ENCODE measurements at regions not wholly inside any gene's neighbourhood (a gene's known extent, or its start where the extent isn't known, plus 50 kb on each side); places are given as distances from the start of the nearest gene placed in this dataset.

DNA sequence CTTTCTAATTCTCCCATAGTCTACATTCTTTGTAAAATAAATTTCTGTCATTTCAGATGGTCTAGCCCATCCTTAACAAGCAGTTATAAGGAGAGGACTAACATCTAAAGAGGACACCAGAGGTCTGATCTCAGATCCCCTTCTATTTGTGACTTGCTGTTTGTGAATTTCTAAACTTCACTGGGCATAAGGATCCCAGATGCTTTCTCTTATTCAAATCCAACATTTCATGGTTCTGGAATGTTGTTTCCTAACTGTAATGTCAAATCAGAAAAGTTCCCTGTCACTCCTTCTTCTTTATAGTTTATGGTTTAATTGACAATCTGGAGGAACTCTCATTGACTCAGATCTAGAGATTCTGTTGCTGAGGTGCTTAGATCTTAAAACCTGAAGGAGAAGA lies 430.2 kb downstream of the MEIS1 start:
- TF ChIP-seq, protein P1, sequence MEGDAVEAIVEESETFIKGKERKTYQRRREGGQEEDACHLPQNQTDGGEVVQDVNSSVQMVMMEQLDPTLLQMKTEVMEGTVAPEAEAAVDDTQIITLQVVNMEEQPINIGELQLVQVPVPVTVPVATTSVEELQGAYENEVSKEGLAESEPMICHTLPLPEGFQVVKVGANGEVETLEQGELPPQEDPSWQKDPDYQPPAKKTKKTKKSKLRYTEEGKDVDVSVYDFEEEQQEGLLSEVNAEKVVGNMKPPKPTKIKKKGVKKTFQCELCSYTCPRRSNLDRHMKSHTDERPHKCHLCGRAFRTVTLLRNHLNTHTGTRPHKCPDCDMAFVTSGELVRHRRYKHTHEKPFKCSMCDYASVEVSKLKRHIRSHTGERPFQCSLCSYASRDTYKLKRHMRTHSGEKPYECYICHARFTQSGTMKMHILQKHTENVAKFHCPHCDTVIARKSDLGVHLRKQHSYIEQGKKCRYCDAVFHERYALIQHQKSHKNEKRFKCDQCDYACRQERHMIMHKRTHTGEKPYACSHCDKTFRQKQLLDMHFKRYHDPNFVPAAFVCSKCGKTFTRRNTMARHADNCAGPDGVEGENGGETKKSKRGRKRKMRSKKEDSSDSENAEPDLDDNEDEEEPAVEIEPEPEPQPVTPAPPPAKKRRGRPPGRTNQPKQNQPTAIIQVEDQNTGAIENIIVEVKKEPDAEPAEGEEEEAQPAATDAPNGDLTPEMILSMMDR (IDR thresholded peaks at IDR 0.05): no peak
- no peak for TF ChIP-seq POLR2A (IDR thresholded peaks at IDR 0.05)
